H9 (cell line): ENCODE measurements at regions not wholly inside any gene's neighbourhood (a gene's known extent, or its start where the extent isn't known, plus 50 kb on each side); places are given as distances from the start of the nearest gene placed in this dataset.
"Not testable (repeated sequence)": the region's sequence is repeated elsewhere in the genome, so short reads cannot be mapped to it uniquely, and the experiment has no call there.

Source experiments
- DNase-seq: peaks from one replicate; pipeline ENCODE4 v3.0.0-alpha.2; 2017
- H2AFZ ChIP-seq: one replicate; pipeline ENCODE4 v1.6.1; 2013; ENCODE audit warnings: mild to moderate bottlenecking, low read length, control low read depth, moderate library complexity
- H2AK5ac ChIP-seq: 2 replicates; pipeline ENCODE4 v1.6.1; 2013; ENCODE audit warnings: low read length, control low read depth, mixed read lengths; ENCODE audit not compliant: insufficient read length
- H2BK120ac ChIP-seq: one replicate; pipeline ENCODE4 v1.6.1; 2013; ENCODE audit warnings: low read depth, mild to moderate bottlenecking, low read length, control low read depth, inconsistent platforms; ENCODE audit not compliant: poor library complexity, severe bottlenecking
- H2BK12ac ChIP-seq: 2 replicates; pipeline ENCODE4 v1.6.1; 2013; ENCODE audit warnings: low read length, control low read depth, mixed read lengths, low read depth; ENCODE audit not compliant: insufficient read length
- H2BK15ac ChIP-seq: 2 replicates; pipeline ENCODE4 v1.6.1; 2013; ENCODE audit warnings: low read depth, low read length, control low read depth
- H2BK20ac ChIP-seq: one replicate; pipeline ENCODE4 v1.6.1; 2013; ENCODE audit warnings: low read depth, mild to moderate bottlenecking, low read length, control low read depth, inconsistent platforms; ENCODE audit not compliant: poor library complexity, severe bottlenecking
- H2BK5ac ChIP-seq: 2 replicates; pipeline ENCODE4 v1.6.1; 2013; ENCODE audit warnings: low read length, control low read depth, mixed read lengths; ENCODE audit not compliant: insufficient read length
- H3K14ac ChIP-seq: 2 replicates; pipeline ENCODE4 v1.6.1; 2013; ENCODE audit warnings: low read length, control low read depth; ENCODE audit not compliant: insufficient read depth
- H3K18ac ChIP-seq: 2 replicates; pipeline ENCODE4 v1.6.1; 2013; ENCODE audit warnings: low read depth, mild to moderate bottlenecking, mixed read lengths, low read length, control low read depth; ENCODE audit not compliant: insufficient read length
- H3K23ac ChIP-seq: 2 replicates; pipeline ENCODE4 v1.6.1; 2013; ENCODE audit warnings: low read length, control low read depth, mixed read lengths, low read depth; ENCODE audit not compliant: insufficient read length
- H3K23me2 ChIP-seq: 2 replicates; pipeline ENCODE4 v1.6.1; 2013; ENCODE audit warnings: low read depth, mild to moderate bottlenecking, mixed read lengths, low read length, control low read depth; ENCODE audit not compliant: insufficient read length, poor library complexity, severe bottlenecking
- H3K27ac ChIP-seq: 2 replicates; pipeline ENCODE4 v1.5.1; 2013; ENCODE audit warnings: low read length, control low read depth, mixed read lengths, low read depth; ENCODE audit not compliant: insufficient read length
- H3K27me3 ChIP-seq: 2 replicates; pipeline ENCODE4 v1.6.1; 2013; ENCODE audit warnings: low read length, control low read depth, inconsistent platforms; ENCODE audit not compliant: insufficient read depth
- H3K4ac ChIP-seq: 2 replicates; pipeline ENCODE4 v1.6.1; 2013; ENCODE audit warnings: low read depth, mild to moderate bottlenecking, control low read depth, inconsistent platforms, low read length, moderate library complexity
- H3K4me1 ChIP-seq: 2 replicates; pipeline ENCODE4 v1.6.1; 2013; ENCODE audit warnings: low read length, control low read depth, inconsistent platforms; ENCODE audit not compliant: insufficient read depth
- H3K4me2 ChIP-seq: 2 replicates; pipeline ENCODE4 v1.6.1; 2013; ENCODE audit warnings: low read length, control low read depth, mixed read lengths; ENCODE audit not compliant: insufficient read length, insufficient read depth
- H3K56ac ChIP-seq: 2 replicates; pipeline ENCODE4 v1.6.1; 2013; ENCODE audit warnings: low read depth, mild to moderate bottlenecking, mixed read lengths, low read length, control low read depth; ENCODE audit not compliant: insufficient read length
- H3K79me1 ChIP-seq: 2 replicates; pipeline ENCODE4 v1.6.1; 2013; ENCODE audit warnings: low read depth, mild to moderate bottlenecking, moderate library complexity, low read length, control low read depth, inconsistent platforms; ENCODE audit not compliant: insufficient read depth, poor library complexity, severe bottlenecking
- H3K79me2 ChIP-seq: 2 replicates; pipeline ENCODE4 v1.6.1; 2013; ENCODE audit warnings: low read length, control low read depth, inconsistent platforms; ENCODE audit not compliant: insufficient read depth
- H3K9ac ChIP-seq: 2 replicates; pipeline ENCODE4 v1.6.1; 2013; ENCODE audit warnings: low read length, control low read depth, mixed read lengths; ENCODE audit not compliant: insufficient read length; ENCODE audit errors: extremely low read depth
- H3K9me3 ChIP-seq: one replicate; pipeline ENCODE4 v1.6.1; 2013; ENCODE audit warnings: low read depth, low read length, inconsistent platforms; ENCODE audit not compliant: control insufficient read depth
- H3T11ph ChIP-seq: one replicate; pipeline ENCODE4 v1.6.1; 2013; ENCODE audit warnings: mild to moderate bottlenecking, low read length, control low read depth, inconsistent platforms
- H4K20me1 ChIP-seq: one replicate; pipeline ENCODE4 v1.6.1; 2013; ENCODE audit not compliant: control insufficient read depth, insufficient read length, insufficient read depth
- H4K5ac ChIP-seq: 2 replicates; pipeline ENCODE4 v1.6.1; 2013; ENCODE audit warnings: low read depth, mild to moderate bottlenecking, mixed read lengths, low read length, control low read depth; ENCODE audit not compliant: insufficient read length
- H4K8ac ChIP-seq: replicated peaks from 2 replicates; pipeline ENCODE4 v1.6.1; 2013; ENCODE audit warnings: low read length, control low read depth, mixed read lengths, low read depth; ENCODE audit not compliant: insufficient read length
- H4K91ac ChIP-seq: 2 replicates; pipeline ENCODE4 v1.6.1; 2013; ENCODE audit warnings: low read depth, mild to moderate bottlenecking, moderate library complexity, mixed read lengths, low read length, control low read depth; ENCODE audit not compliant: insufficient read length
- H3K27ac Mint-ChIP-seq, 3 experiments: 2 replicates in 2 of 3; 3 replicates in 1 of 3; pipeline ENCODE4 v1.8.0; 2020 to 2021; ENCODE audit warnings: mixed read lengths in 3 of 3, mild to moderate bottlenecking in 1 of 3, moderate library complexity in 1 of 3
- H3K27me3 Mint-ChIP-seq: 2 replicates; pipeline ENCODE4 v1.8.0; 2021; ENCODE audit warnings: low read depth, mild to moderate bottlenecking, moderate library complexity, mixed read lengths
- H3K36me3 Mint-ChIP-seq, 3 experiments: 2 replicates in 2 of 3; 3 replicates in 1 of 3; pipeline ENCODE4 v1.8.0; 2020 to 2021; ENCODE audit warnings: low read depth in 3 of 3, mixed read lengths in 3 of 3; ENCODE audit not compliant: insufficient read depth in 1 of 3
- H3K4me1 Mint-ChIP-seq, 2 experiments: 2 replicates each; pipeline ENCODE4 v1.8.0; 2020; ENCODE audit warnings: mixed read lengths in 2 of 2
- H3K4me3 Mint-ChIP-seq, 2 experiments: 2 replicates in 1 of 2; 3 replicates in 1 of 2; pipeline ENCODE4 v1.8.0; 2020 to 2021; ENCODE audit warnings: mild to moderate bottlenecking in 2 of 2, mixed read lengths in 2 of 2, moderate library complexity in 1 of 2
- H3K9me3 Mint-ChIP-seq, 2 experiments: 2 replicates in 1 of 2; 3 replicates in 1 of 2; pipeline ENCODE4 v1.8.0; 2020; ENCODE audit warnings: mild to moderate bottlenecking in 2 of 2, mixed read lengths in 2 of 2, moderate library complexity in 1 of 2
- WGBS: extraction: QIAGEN DNeasy Blood & Tissue Kit; methylation state at CpG from one replicate; pipeline ENCODE4 v1.1.7; 2013; ENCODE audit warnings: missing lambda C conversion rate, low lambda C conversion rate, mixed read lengths; ENCODE audit not compliant: insufficient read length; ENCODE audit errors: extremely low coverage; 5-methylcytosine and 5-hydroxymethylcytosine counted together

DNA sequence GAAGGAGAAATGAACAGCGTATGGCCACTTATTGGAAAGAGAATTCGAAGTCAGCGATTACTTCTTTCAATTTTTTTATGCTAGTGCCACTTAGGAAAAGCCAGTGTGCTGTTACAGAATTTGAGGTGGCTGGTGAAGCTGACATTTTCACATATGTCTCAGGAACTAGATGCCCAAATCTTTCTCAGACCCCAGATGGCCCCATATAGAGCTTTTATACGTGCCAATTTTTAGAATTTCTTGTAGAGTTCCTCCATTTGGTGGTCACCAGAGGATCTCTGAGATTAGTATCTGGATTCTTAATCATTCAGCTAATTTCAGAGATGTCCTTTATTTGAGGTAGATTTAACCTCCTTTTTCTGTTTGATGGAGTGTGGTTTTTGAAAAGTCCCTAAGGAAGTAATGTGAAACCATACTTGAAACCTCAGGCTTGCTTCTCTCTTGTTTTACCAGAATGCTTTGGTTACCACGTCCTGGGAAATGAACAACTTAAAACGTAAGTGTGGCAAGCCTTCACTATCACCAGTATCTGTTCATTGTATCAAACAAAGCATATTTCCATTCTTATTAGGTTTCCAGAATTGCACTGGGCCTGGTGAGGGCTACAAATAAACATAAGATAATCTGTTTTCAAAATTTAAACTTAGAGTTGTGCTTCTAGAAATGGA is 102.2 kb upstream of the IKBKE start:
- WGBS = no CpG with 5 or more reads among the region's 6 CpGs
- H2BK120ac ChIP-seq, H3T11ph ChIP-seq, H2AFZ ChIP-seq, H3K27ac Mint-ChIP-seq, H2BK5ac ChIP-seq, H2AK5ac ChIP-seq, H4K8ac ChIP-seq, H3K27me3 ChIP-seq, H3K14ac ChIP-seq, H4K5ac ChIP-seq, H2BK15ac ChIP-seq, H3K36me3 Mint-ChIP-seq, H3K4me3 Mint-ChIP-seq, H2BK20ac ChIP-seq, DNase-seq, H3K9me3 Mint-ChIP-seq, H3K79me2 ChIP-seq, H3K27ac ChIP-seq, H3K79me1 ChIP-seq, H3K4ac ChIP-seq, H3K23ac ChIP-seq, H3K9me3 ChIP-seq, H3K27me3 Mint-ChIP-seq, H4K91ac ChIP-seq, H3K9ac ChIP-seq, H4K20me1 ChIP-seq, H3K23me2 ChIP-seq, H3K4me2 ChIP-seq, H3K56ac ChIP-seq, H2BK12ac ChIP-seq, H3K18ac ChIP-seq, H3K4me1 Mint-ChIP-seq, H3K4me1 ChIP-seq: not testable (repeated sequence)

DNA sequence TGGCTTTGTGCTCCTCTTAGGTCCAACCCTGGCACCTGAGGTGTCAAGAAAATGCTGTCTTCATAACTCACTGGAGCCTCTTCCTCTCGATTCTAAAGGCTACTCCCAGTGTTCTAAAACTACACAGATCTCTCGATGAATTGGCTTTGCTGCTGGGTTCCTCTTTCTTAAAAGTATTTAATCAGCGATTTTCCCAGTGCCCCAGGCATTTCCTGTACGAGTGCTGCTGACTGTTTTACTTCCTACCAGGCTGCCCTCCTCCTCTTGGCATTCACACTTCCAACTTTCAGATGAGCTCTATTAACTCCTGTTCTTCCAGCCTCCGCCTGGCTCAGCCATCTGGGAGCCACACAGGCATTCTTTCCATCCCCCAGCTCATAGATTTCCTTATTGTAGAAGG is 95.6 kb upstream of the IKBKE start:
- not testable (repeated sequence) for H3T11ph ChIP-seq, H3K56ac ChIP-seq, H3K23ac ChIP-seq, H2AFZ ChIP-seq, H2AK5ac ChIP-seq, H3K9ac ChIP-seq, H3K9me3 Mint-ChIP-seq, H3K27me3 Mint-ChIP-seq, H3K27me3 ChIP-seq, H3K27ac ChIP-seq, H4K20me1 ChIP-seq, H2BK15ac ChIP-seq, H2BK5ac ChIP-seq, H3K4me1 Mint-ChIP-seq, DNase-seq, H2BK12ac ChIP-seq, H3K79me2 ChIP-seq, H3K23me2 ChIP-seq, H2BK20ac ChIP-seq, H3K4ac ChIP-seq, H3K14ac ChIP-seq, H4K91ac ChIP-seq, H2BK120ac ChIP-seq, H3K4me2 ChIP-seq, H3K79me1 ChIP-seq, H3K9me3 ChIP-seq, H3K27ac Mint-ChIP-seq, H3K4me1 ChIP-seq, H3K36me3 Mint-ChIP-seq, H3K18ac ChIP-seq, H4K5ac ChIP-seq, H3K4me3 Mint-ChIP-seq, H4K8ac ChIP-seq
- WGBS = no CpG with 5 or more reads among the region's 5 CpGs
